ENCODE measurements at regions not wholly inside any gene's neighbourhood (a gene's known extent, or its start where the extent isn't known, plus 50 kb on each side); places are given as distances from the start of the nearest gene placed in this dataset.

GRCh38 chr7:85386460-85386859 lies 199.6 kb upstream of the SEMA3D start (continued):
- TF ChIP-seq NANOG (IDR thresholded peaks at IDR 0.05; ENCODE audit: insufficient read depth, low read depth, low read length, poor library complexity, severe bottlenecking) (no peak), JUN (IDR thresholded peaks at IDR 0.05; ENCODE audit: low read depth, low read length) (no peak), BCL11A (IDR thresholded peaks at IDR 0.05; ENCODE audit: low read depth in 2 of 2, low read length in 2 of 2) (no peak), YY1 (IDR thresholded peaks at IDR 0.05; ENCODE audit: low read depth, low read length) (no peak)

Measured in H1 (cell line).